ENCODE measurements at regions not wholly inside any gene's neighbourhood (a gene's known extent, or its start where the extent isn't known, plus 50 kb on each side); places are given as distances from the start of the nearest gene placed in this dataset.

DNA sequence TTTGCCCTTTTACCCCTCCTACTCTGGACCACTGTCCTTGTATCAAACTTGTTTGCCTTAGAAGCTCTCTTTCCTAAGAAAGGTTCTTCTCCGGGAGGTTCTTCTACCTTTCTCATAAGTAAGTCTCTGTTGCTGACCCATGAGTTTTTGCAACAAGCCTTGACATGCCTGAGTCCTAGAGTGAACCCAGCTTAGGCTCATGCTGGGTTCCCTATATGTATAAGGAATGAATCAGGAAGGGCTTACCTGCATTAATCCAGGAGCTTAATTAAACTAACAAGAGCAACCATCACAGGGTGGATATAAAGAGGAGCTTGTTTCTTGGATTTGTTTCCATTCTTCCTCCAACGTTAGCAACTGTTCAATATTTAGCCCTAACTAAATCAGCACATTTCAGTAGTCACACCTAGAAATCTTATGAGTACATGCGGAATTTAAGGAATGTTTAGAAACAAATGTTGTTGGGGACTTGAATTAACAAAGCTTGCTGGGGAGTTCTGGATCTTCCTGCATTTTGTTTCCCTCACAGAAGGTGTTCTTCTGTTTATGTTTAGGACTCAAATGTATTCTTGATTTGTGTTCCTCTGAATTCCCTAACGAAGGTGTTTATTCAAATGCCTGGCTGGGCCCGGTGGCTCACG lies 64.3 kb upstream of the RAB3GAP2 start:
- no peaks in the 10 kb centered on the region for H3K27me3 ChIP-seq (ENCODE audit: control insufficient read depth in 2 of 2, insufficient read depth in 2 of 2, low read length in 2 of 2)
- H3K4me1 Mint-ChIP-seq, result no peaks in the 10 kb centered on the region
- POLR2A ChIA-PET, result no interaction called here

DNA sequence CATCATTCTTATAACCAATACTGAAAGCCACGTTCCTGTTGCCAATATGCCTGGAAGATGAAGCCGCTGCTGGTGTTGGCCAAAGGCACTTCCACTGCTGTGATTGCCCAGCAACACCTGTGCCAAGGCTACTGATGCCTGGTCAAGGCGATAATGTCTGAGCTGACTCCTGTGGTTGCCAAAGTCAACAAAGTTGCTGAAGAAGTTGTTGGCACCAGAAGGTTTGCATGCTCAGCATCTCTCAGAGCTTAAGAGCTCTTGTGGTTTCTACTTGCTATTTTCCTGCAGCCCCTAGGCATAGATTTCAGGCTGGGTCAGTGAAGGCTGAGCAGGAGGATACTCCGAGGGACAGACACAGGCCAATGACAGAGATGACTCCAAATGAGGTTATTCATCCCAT lies 63.4 kb upstream of the RAB3GAP2 start:
- Mint-ChIP-seq H3K9me3 (peaks cover 0 to 2% (median 0%) of the 10 kb centered on the region in 11 donors), H3K36me3 (no peaks in the 10 kb centered on the region), H3K27me3 (peaks cover 0 to 5% (median 0%) of the 10 kb centered on the region in 5 donors), H3K4me1 (no peaks in the 10 kb centered on the region), H3K27ac (no peak overlapping the region), H3K4me3 (no peak overlapping the region)
- intact Hi-C loops (cut with micrococcal nuclease), result no loop called here
- H3K27ac ChIP-seq (ENCODE audit: low read depth, low read length), result no peak overlapping the region
- H3K4me1 ChIP-seq (ENCODE audit: control insufficient read depth in 2 of 2, insufficient read depth in 2 of 2, low read length in 2 of 2), result no peaks in the 10 kb centered on the region
- no peak for ATAC-seq
- H3K4me3 ChIP-seq (ENCODE audit: low read length), result no peak overlapping the region
- ChIA-PET CTCF (no interaction called here), POLR2A (no interaction called here)
- H3K9me3 ChIP-seq (ENCODE audit: control insufficient read depth in 2 of 3, low read length in 3 of 3), result no peaks in the 10 kb centered on the region
- H3K27me3 ChIP-seq (ENCODE audit: control insufficient read depth in 2 of 2, insufficient read depth in 2 of 2, low read length in 2 of 2), result no peaks in the 10 kb centered on the region
- H3K36me3 ChIP-seq (ENCODE audit: control insufficient read depth in 2 of 3, insufficient read depth in 3 of 3, low read length in 3 of 3), result no peaks in the 10 kb centered on the region
- DNase-seq, result no peak

More for the DNA sequence above, 64.3 kb upstream of the RAB3GAP2 start:
- peaks cover 0 to 5% (median 0%) of the 10 kb centered on the region in 5 donors for H3K27me3 Mint-ChIP-seq
- DNase-seq (no peak), ATAC-seq (no peak)
- no peak overlapping the region for H3K4me3 ChIP-seq (ENCODE audit: low read length)
- no peak overlapping the region for H3K27ac ChIP-seq (ENCODE audit: low read depth, low read length)
- H3K4me3 Mint-ChIP-seq, result no peak overlapping the region
- CTCF ChIA-PET, result no interaction called here
- no peaks in the 10 kb centered on the region for H3K36me3 Mint-ChIP-seq
- no peaks in the 10 kb centered on the region for H3K4me1 ChIP-seq (ENCODE audit: control insufficient read depth in 2 of 2, insufficient read depth in 2 of 2, low read length in 2 of 2)
- peaks cover 0 to 2% (median 0%) of the 10 kb centered on the region in 11 donors for H3K9me3 Mint-ChIP-seq
- H3K9me3 ChIP-seq (ENCODE audit: control insufficient read depth in 2 of 3, low read length in 3 of 3), result no peaks in the 10 kb centered on the region
- H3K36me3 ChIP-seq (ENCODE audit: control insufficient read depth in 2 of 3, insufficient read depth in 3 of 3, low read length in 3 of 3), result no peaks in the 10 kb centered on the region
- intact Hi-C loops (cut with micrococcal nuclease), result no loop called here
- no peak overlapping the region for H3K27ac Mint-ChIP-seq

DNA sequence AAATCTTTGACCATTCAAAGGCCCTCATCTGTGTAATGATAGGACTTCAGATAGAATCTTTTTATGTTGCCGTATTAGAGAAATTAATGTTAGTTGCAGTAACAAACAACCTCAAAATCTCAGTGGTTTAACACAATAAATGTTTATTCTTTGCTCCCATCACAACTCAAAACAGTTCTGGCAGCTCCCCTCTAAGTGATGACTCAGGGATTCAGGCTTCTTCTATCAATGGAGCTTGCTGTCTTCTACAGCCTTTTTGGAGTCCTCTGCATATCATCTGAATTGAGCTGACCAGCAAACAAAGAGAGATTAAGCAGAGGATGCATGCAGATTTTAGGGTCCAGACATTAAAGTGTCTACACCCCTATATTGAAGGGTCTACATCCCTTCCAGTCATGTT lies 59.1 kb upstream of the RAB3GAP2 start:
- Mint-ChIP-seq H3K27me3 (no peaks in the 10 kb centered on the region), H3K9me3 (no peaks in the 10 kb centered on the region), H3K4me3 (no peak overlapping the region), H3K4me1 (no peaks in the 10 kb centered on the region), H3K36me3 (no peaks in the 10 kb centered on the region), H3K27ac (no peak overlapping the region)
- ATAC-seq, result no peak
- H3K27ac ChIP-seq (ENCODE audit: low read depth, low read length), result no peak overlapping the region
- H3K27me3 ChIP-seq (ENCODE audit: control insufficient read depth in 2 of 2, insufficient read depth in 2 of 2, low read length in 2 of 2), result no peaks in the 10 kb centered on the region
- DNase-seq, result no peak
- CTCF ChIA-PET, result no interaction called here
- H3K36me3 ChIP-seq (ENCODE audit: control insufficient read depth in 2 of 3, insufficient read depth in 3 of 3, low read length in 3 of 3), result no peaks in the 10 kb centered on the region
- H3K9me3 ChIP-seq (ENCODE audit: control insufficient read depth in 2 of 3, low read length in 3 of 3), result no peaks in the 10 kb centered on the region
- no peak overlapping the region for H3K4me3 ChIP-seq (ENCODE audit: low read length)
- intact Hi-C loops (cut with micrococcal nuclease), result no loop called here
- POLR2A ChIA-PET, result no interaction called here
- no peaks in the 10 kb centered on the region for H3K4me1 ChIP-seq (ENCODE audit: control insufficient read depth in 2 of 2, insufficient read depth in 2 of 2, low read length in 2 of 2)

DNA sequence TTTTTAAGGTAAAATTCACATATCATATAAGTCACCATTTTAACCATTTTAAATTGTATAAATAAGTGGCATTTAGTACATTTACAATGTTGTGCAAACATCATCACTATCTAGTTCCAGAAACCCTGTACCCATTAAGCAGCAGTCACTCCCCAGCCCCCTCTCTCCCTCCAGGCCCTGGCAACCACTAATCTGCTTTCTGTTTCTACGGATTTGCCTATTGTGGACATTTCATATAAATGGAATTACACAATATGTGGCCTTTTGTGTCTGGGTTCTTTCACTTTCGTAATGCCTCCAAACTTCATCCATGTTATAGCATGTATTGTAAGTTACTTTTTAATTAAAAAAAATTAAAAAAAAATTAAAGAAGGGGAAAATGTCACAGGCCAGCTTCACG lies 58.0 kb upstream of the RAB3GAP2 start:
- Mint-ChIP-seq H3K36me3 (no peaks in the 10 kb centered on the region), H3K9me3 (no peaks in the 10 kb centered on the region), H3K27ac (no peak overlapping the region), H3K27me3 (peaks cover 0 to 8% (median 0%) of the 10 kb centered on the region in 5 donors), H3K4me3 (no peak overlapping the region), H3K4me1 (no peaks in the 10 kb centered on the region)
- no peak overlapping the region for H3K27ac ChIP-seq (ENCODE audit: low read depth, low read length)
- ATAC-seq (no peak), DNase-seq (no peak)
- no peak overlapping the region for H3K4me3 ChIP-seq (ENCODE audit: low read length)
- ChIA-PET CTCF (no interaction called here), POLR2A (no interaction called here)
- no peaks in the 10 kb centered on the region for H3K4me1 ChIP-seq (ENCODE audit: control insufficient read depth in 2 of 2, insufficient read depth in 2 of 2, low read length in 2 of 2)
- no peaks in the 10 kb centered on the region for H3K27me3 ChIP-seq (ENCODE audit: control insufficient read depth in 2 of 2, insufficient read depth in 2 of 2, low read length in 2 of 2)
- H3K36me3 ChIP-seq (ENCODE audit: control insufficient read depth in 2 of 3, insufficient read depth in 3 of 3, low read length in 3 of 3), result no peaks in the 10 kb centered on the region
- intact Hi-C loops (cut with micrococcal nuclease), result no loop called here
- H3K9me3 ChIP-seq (ENCODE audit: control insufficient read depth in 2 of 3, low read length in 3 of 3), result no peaks in the 10 kb centered on the region

DNA sequence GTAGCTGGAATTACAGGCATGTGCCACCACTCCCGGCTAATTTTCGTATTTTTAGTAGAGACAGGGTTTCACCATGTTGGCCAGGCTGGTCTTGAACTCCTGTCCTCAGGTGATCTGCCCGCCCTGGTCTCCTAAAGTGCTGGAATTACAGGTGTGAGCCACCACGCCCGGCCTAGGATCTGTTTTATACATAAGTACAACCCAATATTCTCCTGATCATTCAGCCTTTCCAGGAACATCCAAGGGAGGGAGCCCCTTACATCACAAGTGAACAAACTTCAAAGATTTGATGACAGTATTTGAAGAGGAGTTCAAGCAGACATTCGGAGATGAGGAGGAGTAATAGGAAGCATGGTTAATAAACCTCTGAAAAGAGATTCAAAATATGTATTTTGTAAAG lies 54.9 kb upstream of the RAB3GAP2 start:
- peaks cover 0 to 16% (median 13%) of the 10 kb centered on the region in 5 donors for H3K27me3 Mint-ChIP-seq
- no peaks in the 10 kb centered on the region for H3K36me3 Mint-ChIP-seq
- no peak overlapping the region for H3K27ac Mint-ChIP-seq
- H3K4me1 Mint-ChIP-seq, result no peaks in the 10 kb centered on the region
- Histone ChIP-seq H3K27me3 (ENCODE audit: control insufficient read depth in 2 of 2, insufficient read depth in 2 of 2, low read length in 2 of 2) (no peaks in the 10 kb centered on the region), H3K27ac (ENCODE audit: low read depth, low read length) (no peak overlapping the region), H3K9me3 (ENCODE audit: control insufficient read depth in 2 of 3, low read length in 3 of 3) (no peaks in the 10 kb centered on the region), H3K4me1 (ENCODE audit: control insufficient read depth in 2 of 2, insufficient read depth in 2 of 2, low read length in 2 of 2) (no peaks in the 10 kb centered on the region), H3K4me3 (ENCODE audit: low read length) (no peak overlapping the region), H3K36me3 (ENCODE audit: control insufficient read depth in 2 of 3, insufficient read depth in 3 of 3, low read length in 3 of 3) (no peaks in the 10 kb centered on the region)
- ATAC-seq, result no peak
- POLR2A ChIA-PET, result no interaction called here
- DNase-seq, result no peak
- no peaks in the 10 kb centered on the region for H3K9me3 Mint-ChIP-seq
- intact Hi-C loops (cut with micrococcal nuclease), result no loop called here
- no peak overlapping the region for H3K4me3 Mint-ChIP-seq
- CTCF ChIA-PET, result no interaction called here

DNA sequence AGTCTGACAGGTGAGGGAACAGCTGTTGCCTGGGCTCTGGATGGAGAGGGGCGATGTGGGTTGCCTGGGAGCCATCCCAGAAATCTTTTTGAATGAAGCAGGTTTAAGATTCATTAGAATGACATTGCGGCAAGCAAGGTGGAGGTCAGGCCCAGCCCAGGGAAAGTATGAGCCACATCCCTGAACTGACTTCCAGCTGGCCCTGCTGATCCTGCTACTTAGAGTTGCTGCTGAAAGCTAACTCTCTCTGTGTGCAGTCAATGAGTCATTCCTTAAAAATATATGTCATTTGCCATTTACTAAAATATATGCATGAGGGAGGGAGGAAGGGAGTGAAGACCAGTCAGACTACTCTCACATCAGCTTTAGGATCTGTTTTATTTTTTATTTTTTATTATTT lies 54.3 kb upstream of the RAB3GAP2 start:
- CTCF ChIA-PET, result no interaction called here

DNA sequence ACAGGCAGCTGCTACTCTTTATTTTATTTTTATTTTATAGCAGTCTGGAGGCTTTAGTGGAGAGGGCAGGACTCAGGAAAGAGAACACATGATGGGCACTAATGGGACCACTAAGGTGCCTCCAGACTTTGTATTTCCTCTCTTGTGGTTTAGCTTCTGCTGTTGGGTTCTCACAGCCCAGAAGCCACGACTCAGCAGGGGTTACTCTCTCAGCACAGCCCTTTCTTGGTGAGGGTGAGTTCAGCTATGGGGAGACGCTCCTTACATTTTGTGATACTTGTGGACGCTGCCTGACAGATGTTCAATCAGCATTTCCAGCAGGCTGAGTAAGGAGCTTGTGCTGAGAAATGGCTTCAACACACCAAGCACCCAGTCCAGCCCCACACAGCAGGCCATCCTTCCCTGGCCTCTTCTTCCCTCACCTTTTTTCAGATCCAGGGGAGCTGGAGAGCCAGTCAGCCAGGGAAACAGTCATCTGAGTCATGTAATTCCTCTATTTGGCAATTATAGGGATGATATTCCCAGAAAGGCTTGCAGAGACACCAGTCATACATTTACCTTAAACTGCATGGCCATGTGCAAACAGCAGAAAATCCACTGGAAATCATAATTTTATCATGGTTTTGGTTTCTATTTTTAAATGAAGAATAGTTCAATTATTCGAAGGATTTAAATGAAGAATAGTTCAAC lies 53.2 kb upstream of the RAB3GAP2 start:
- H3K27me3 Mint-ChIP-seq, result peaks cover 0 to 16% (median 15%) of the 10 kb centered on the region in 5 donors
- H3K27ac ChIP-seq (ENCODE audit: low read depth, low read length), result no peak overlapping the region
- POLR2A ChIA-PET, result no interaction called here
- H3K9me3 ChIP-seq (ENCODE audit: control insufficient read depth in 2 of 3, low read length in 3 of 3), result no peaks in the 10 kb centered on the region
- intact Hi-C loops (cut with micrococcal nuclease), result no loop called here
- CTCF ChIA-PET, result no interaction called here
- H3K4me1 ChIP-seq (ENCODE audit: control insufficient read depth in 2 of 2, insufficient read depth in 2 of 2, low read length in 2 of 2), result no peaks in the 10 kb centered on the region
- ATAC-seq (no peak), DNase-seq (no peak)
- H3K36me3 Mint-ChIP-seq, result no peaks in the 10 kb centered on the region
- H3K4me1 Mint-ChIP-seq, result peaks cover 0 to 2% (median 0%) of the 10 kb centered on the region in 7 donors
- no peak overlapping the region for H3K4me3 ChIP-seq (ENCODE audit: low read length)
- H3K27ac Mint-ChIP-seq, result no peak overlapping the region
- no peak overlapping the region for H3K4me3 Mint-ChIP-seq
- H3K9me3 Mint-ChIP-seq, result no peaks in the 10 kb centered on the region
- H3K36me3 ChIP-seq (ENCODE audit: control insufficient read depth in 2 of 3, insufficient read depth in 3 of 3, low read length in 3 of 3), result no peaks in the 10 kb centered on the region
- H3K27me3 ChIP-seq (ENCODE audit: control insufficient read depth in 2 of 2, insufficient read depth in 2 of 2, low read length in 2 of 2), result no peaks in the 10 kb centered on the region

More for the DNA sequence above, 54.3 kb upstream of the RAB3GAP2 start:
- Mint-ChIP-seq H3K4me1 (no peaks in the 10 kb centered on the region), H3K27me3 (peaks cover 0 to 16% (median 15%) of the 10 kb centered on the region in 5 donors), H3K36me3 (no peaks in the 10 kb centered on the region), H3K27ac (no peak overlapping the region), H3K4me3 (no peak overlapping the region), H3K9me3 (no peaks in the 10 kb centered on the region)
- intact Hi-C loops (cut with micrococcal nuclease), result no loop called here
- H3K4me3 ChIP-seq (ENCODE audit: low read length), result no peak overlapping the region
- ATAC-seq (no peak), DNase-seq (no peak)
- H3K9me3 ChIP-seq (ENCODE audit: control insufficient read depth in 2 of 3, low read length in 3 of 3), result no peaks in the 10 kb centered on the region
- H3K27me3 ChIP-seq (ENCODE audit: control insufficient read depth in 2 of 2, insufficient read depth in 2 of 2, low read length in 2 of 2), result no peaks in the 10 kb centered on the region
- H3K4me1 ChIP-seq (ENCODE audit: control insufficient read depth in 2 of 2, insufficient read depth in 2 of 2, low read length in 2 of 2), result no peaks in the 10 kb centered on the region
- H3K27ac ChIP-seq (ENCODE audit: low read depth, low read length), result no peak overlapping the region
- no peaks in the 10 kb centered on the region for H3K36me3 ChIP-seq (ENCODE audit: control insufficient read depth in 2 of 3, insufficient read depth in 3 of 3, low read length in 3 of 3)
- POLR2A ChIA-PET, result no interaction called here

Data from naive thymus-derived CD4-positive, alpha-beta T cell (primary cell).